ENCODE measurements at regions not wholly inside any gene's neighbourhood (a gene's known extent, or its start where the extent isn't known, plus 50 kb on each side); places are given as distances from the start of the nearest gene placed in this dataset.
"Not testable (repeated sequence)": the region's sequence is repeated elsewhere in the genome, so short reads cannot be mapped to it uniquely, and the experiment has no call there.

GRCh38 chr7:85897967-85898366 lies 711.1 kb upstream of the SEMA3D start:
- in situ Hi-C loops (cut with HindIII; ENCODE audit: low sequenced_read_pairs), result no loop called here

GRCh38 chr7:85896531-85896930 lies 709.7 kb upstream of the SEMA3D start:
- in situ Hi-C loops (cut with HindIII; ENCODE audit: low sequenced_read_pairs), result no loop called here

GRCh38 chr7:85895835-85896234 lies 709.0 kb upstream of the SEMA3D start:
- in situ Hi-C loops (cut with HindIII; ENCODE audit: low sequenced_read_pairs), result no loop called here

GRCh38 chr7:85891900-85892299 lies 705.0 kb upstream of the SEMA3D start:
- in situ Hi-C loops (cut with HindIII; ENCODE audit: low sequenced_read_pairs), result not testable (repeated sequence)

- in situ Hi-C loops (cut with HindIII; ENCODE audit: low sequenced_read_pairs), result no loop called here
Observed at GRCh38 chr7:85890244-85890811, 703.5 kb upstream of the SEMA3D start.

DNA sequence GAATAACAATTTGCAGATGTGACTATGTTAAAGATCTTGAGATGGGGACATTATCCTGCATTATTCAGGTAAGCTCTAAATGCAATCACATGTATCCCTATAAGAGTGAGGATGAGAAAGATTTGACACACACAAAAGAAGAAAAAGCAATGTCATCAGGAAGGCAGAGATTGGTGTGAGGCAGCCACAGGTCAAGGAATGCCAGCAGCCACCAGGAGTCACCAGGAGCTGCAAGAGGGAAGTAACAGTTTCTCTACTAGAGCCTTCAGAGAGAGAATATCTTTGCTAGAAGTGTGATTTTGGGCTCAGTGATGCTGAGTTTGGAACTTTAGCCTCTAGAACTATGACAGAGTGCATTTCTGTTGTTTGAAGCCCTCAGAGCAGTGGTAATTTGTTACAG lies 700.3 kb upstream of the SEMA3D start:
- in situ Hi-C loops (cut with HindIII; ENCODE audit: low sequenced_read_pairs), result no loop called here

- in situ Hi-C loops (cut with HindIII; ENCODE audit: low sequenced_read_pairs), result no loop called here
Observed at GRCh38 chr7:85882335-85882734, 695.5 kb upstream of the SEMA3D start.

DNA sequence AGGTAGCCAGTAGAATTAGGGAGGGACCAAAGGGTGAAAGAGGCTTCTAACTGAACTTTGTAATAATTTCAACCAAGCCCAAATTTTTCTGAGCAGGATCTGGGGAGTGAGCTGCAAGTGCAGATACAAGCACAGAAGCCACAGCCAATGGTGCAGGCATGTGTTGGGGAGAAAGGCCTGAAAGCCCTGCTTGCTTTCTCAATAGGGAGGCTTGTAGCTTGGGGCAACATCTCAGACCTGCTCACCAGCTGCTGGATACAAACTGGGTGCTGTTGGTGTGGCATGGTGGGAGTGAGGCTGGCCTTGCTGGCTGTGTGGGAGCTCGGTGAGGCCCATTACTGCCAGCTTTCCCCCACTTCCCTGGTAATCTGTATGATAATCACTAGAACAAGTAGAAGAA lies 688.5 kb upstream of the SEMA3D start:
- in situ Hi-C loops (cut with HindIII; ENCODE audit: low sequenced_read_pairs), result no loop called here

DNA sequence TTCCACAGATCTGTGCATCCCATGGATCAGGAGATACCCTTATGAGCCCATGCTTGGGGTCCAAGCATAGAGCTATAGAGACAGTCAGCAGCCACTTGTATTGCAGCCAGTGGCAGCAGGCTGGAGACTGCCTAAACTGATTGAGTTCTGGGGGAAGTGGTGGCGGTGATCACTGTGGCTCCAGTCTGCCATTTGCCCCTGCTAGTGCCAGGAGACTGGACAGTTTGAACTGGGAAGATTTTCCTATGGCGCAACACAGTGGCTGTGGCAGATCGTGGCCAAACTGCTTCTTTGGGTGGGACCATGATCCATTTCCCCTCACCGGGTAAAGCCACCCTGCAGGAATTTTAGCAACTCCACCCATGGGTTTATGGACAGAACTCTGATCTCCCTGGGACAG lies 679.7 kb upstream of the SEMA3D start:
- in situ Hi-C loops (cut with HindIII; ENCODE audit: low sequenced_read_pairs), result no loop called here

DNA sequence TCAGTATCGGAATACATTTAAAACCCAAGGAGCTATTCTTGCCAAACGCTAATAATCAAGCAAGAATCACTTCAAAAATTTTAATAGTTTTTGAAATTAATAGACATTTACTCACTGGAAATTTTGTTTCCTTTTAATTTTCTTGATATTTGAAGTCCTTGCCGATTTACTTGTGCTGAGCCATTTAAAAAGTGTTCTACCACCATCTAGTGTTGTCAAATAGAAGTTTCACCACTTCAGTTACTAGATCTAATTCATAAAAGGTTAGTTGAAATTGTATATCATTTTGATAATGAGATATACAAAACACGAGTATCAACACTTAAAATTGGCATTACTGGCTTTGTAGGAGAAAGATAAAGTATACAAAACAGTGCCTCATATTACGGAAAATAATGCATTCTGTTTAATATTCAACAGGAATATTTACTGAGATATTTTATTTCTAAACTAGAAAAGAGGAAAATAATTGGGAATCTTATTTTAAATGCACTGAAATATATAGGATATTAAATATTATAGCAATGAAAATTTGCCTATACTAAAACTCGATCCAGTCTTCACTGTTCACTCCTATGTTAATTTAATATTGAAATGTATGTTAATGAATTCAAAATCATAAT lies 664.8 kb upstream of the SEMA3D start:
- in situ Hi-C loops (cut with HindIII; ENCODE audit: low sequenced_read_pairs), result no loop called here

- in situ Hi-C loops (cut with HindIII; ENCODE audit: low sequenced_read_pairs), result no loop called here
Observed at GRCh38 chr7:85850381-85850780, 663.5 kb upstream of the SEMA3D start.

GRCh38 chr7:85840554-85840953 lies 653.7 kb upstream of the SEMA3D start:
- in situ Hi-C loops (cut with HindIII; ENCODE audit: low sequenced_read_pairs), result no loop called here

- in situ Hi-C loops (cut with HindIII; ENCODE audit: low sequenced_read_pairs), result no loop called here
Observed at GRCh38 chr7:85833066-85833465, 646.2 kb upstream of the SEMA3D start.

- in situ Hi-C loops (cut with HindIII; ENCODE audit: low sequenced_read_pairs), result no loop called here
Observed at GRCh38 chr7:85830982-85831381, 644.1 kb upstream of the SEMA3D start.

DNA sequence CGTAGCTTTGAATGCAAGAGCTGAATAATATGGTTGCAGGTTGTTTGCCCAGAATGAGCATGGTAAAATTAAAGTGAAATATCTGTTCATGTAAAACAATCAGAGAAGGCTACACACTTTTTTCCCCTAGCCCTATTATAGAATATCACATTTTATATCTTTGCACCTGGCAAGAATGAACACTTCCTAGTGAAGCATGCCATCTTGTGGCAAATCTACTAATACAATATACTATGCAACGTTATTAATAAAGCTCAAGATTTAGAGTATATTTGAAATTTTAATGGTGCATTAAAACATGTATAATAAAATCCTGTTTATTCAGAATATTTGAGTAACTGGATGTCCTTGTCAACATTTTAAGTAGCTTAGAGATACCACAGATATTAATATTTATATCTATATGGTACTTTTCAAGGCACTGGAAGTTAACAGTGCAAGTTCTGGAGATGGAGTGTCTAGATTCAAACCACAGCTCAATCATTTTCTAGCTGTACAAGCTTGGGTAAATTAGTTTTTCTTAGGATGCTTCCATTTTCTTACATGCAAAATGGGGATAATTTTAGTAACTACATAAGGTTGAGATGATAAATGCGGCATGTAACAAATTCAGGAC lies 643.1 kb upstream of the SEMA3D start:
- in situ Hi-C loops (cut with HindIII; ENCODE audit: low sequenced_read_pairs), result no loop called here

DNA sequence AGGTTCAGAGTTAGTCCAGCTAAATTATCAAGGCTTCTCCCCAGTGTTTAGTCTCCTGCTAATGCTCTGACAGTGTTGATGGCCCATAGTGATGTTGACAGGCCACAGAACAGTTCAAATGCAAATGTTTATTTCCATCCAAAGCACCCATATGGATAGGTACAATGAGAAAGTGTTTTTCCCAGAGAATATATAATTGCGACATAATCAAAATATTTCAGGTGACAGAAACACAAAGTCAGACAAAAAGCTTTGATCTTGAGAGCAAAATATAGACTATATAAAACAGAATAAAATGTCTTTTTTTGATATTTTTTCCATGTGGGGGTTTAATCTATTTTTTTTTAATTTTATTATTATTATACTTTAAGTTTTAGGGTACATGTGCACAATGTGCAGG lies 642.3 kb upstream of the SEMA3D start:
- in situ Hi-C loops (cut with HindIII; ENCODE audit: low sequenced_read_pairs), result no loop called here

DNA sequence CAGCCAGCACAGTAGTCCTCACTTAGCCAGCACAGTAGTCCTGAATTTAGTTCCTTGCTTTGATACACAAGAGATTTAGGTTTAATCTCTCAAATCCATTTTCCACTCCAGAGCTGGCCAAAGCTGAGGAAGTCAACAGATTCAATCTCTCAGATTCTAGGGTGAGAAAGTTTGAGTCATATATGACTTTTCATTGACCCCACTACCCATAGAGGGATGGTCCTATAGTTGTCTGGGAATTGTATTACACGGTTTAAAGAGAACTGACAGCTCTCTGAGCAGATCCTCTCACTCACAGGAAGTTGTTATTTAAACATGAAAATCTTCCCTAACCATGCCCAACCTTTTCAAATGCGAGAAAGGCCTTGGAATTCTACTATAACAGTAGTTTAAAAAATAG lies 641.8 kb upstream of the SEMA3D start:
- in situ Hi-C loops (cut with HindIII; ENCODE audit: low sequenced_read_pairs), result no loop called here

GRCh38 chr7:85823396-85824080 lies 636.7 kb upstream of the SEMA3D start:
- in situ Hi-C loops (cut with HindIII; ENCODE audit: low sequenced_read_pairs), result no loop called here

GRCh38 chr7:85821926-85822325 lies 635.1 kb upstream of the SEMA3D start:
- in situ Hi-C loops (cut with HindIII; ENCODE audit: low sequenced_read_pairs), result no loop called here

- in situ Hi-C loops (cut with HindIII; ENCODE audit: low sequenced_read_pairs), result no loop called here
Observed at GRCh38 chr7:85820702-85821443, 634.0 kb upstream of the SEMA3D start.

DNA sequence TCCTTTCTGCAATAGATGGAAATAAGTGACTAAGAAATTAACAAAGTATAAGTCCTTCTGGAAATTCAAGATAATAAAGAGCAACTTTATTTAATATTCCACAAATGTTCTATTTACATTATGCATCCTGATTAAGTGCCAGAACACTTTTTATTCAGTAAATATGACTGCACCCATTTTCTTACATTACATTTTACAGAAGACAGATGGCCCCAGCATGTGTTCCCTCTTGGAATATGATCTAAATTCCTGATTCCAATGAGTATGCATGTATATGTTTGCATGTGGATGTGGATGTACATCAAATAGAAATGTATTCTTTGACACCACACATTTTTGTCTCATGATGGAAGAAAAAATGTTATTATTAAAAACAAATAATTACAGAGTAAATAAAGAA lies 628.7 kb upstream of the SEMA3D start:
- in situ Hi-C loops (cut with HindIII; ENCODE audit: low sequenced_read_pairs), result no loop called here

Measured in endothelial cell of hepatic sinusoid (primary cell).